Immature natural killer cell (primary cell): ENCODE measurements at regions not wholly inside any gene's neighbourhood (a gene's known extent, or its start where the extent isn't known, plus 50 kb on each side); places are given as distances from the start of the nearest gene placed in this dataset.
"Not testable (repeated sequence)": the region's sequence is repeated elsewhere in the genome, so short reads cannot be mapped to it uniquely, and the experiment has no call there.

Source experiments
- DNase-seq, 3 donors: peaks; one replicate each; pipeline ENCODE4 v3.0.0; 2022; ENCODE audit warnings: mixed read lengths in 1 of 3
- H3K27ac Mint-ChIP-seq, 6 donors: one replicate each; pipeline ENCODE4 v1.8.0; 2020; ENCODE audit warnings: mixed read lengths in 6 of 6, mild to moderate bottlenecking in 5 of 6, inconsistent platforms in 4 of 6, moderate library complexity in 3 of 6
- H3K27me3 Mint-ChIP-seq, 3 donors: one replicate each; pipeline ENCODE4 v1.8.0; 2020 to 2021; ENCODE audit warnings: low read depth in 3 of 3, mild to moderate bottlenecking in 3 of 3, mixed read lengths in 3 of 3, moderate library complexity in 3 of 3, inconsistent platforms in 1 of 3
- H3K36me3 Mint-ChIP-seq, 3 donors: one replicate each; pipeline ENCODE4 v1.8.0; 2020; ENCODE audit warnings: mixed read lengths in 3 of 3, inconsistent platforms in 2 of 3, mild to moderate bottlenecking in 2 of 3
- H3K4me1 Mint-ChIP-seq, 2 donors: one replicate each; pipeline ENCODE4 v1.8.0; 2020; ENCODE audit warnings: inconsistent platforms in 2 of 2, mild to moderate bottlenecking in 2 of 2, mixed read lengths in 2 of 2, moderate library complexity in 1 of 2
- H3K4me3 Mint-ChIP-seq, 5 donors: one replicate each; pipeline ENCODE4 v1.8.0; 2020; ENCODE audit warnings: mild to moderate bottlenecking in 5 of 5, mixed read lengths in 5 of 5, inconsistent platforms in 3 of 5, moderate library complexity in 3 of 5
- H3K9me3 Mint-ChIP-seq, 6 donors: one replicate each; pipeline ENCODE4 v1.8.0; 2020; ENCODE audit warnings: mild to moderate bottlenecking in 6 of 6, mixed read lengths in 6 of 6, inconsistent platforms in 4 of 6, moderate library complexity in 3 of 6

GRCh38 chr5:57751710-57752109 lies 269.1 kb upstream of the ACTBL2 start:
- H3K4me1 Mint-ChIP-seq: no peaks in the 10 kb centered on the region
- H3K36me3 Mint-ChIP-seq: no peaks in the 10 kb centered on the region
- H3K27me3 Mint-ChIP-seq: peaks cover 4 to 6% (median 5%) of the 10 kb centered on the region in 3 donors
- H3K9me3 Mint-ChIP-seq: peaks cover 0 to 7% (median 0%) of the 10 kb centered on the region in 6 donors
- no peak overlapping the region for H3K4me3 Mint-ChIP-seq
- DNase-seq: no peak
- no peak overlapping the region for H3K27ac Mint-ChIP-seq

GRCh38 chr5:57750891-57751290 lies 268.3 kb upstream of the ACTBL2 start:
- Mint-ChIP-seq H3K4me1 (no peaks in the 10 kb centered on the region), H3K27ac (no peak overlapping the region), H3K27me3 (peaks cover 2 to 5% (median 4%) of the 10 kb centered on the region in 3 donors), H3K36me3 (no peaks in the 10 kb centered on the region), H3K9me3 (peaks cover 0 to 7% (median 0%) of the 10 kb centered on the region in 6 donors), H3K4me3 (no peak overlapping the region)
- no peak for DNase-seq

DNA sequence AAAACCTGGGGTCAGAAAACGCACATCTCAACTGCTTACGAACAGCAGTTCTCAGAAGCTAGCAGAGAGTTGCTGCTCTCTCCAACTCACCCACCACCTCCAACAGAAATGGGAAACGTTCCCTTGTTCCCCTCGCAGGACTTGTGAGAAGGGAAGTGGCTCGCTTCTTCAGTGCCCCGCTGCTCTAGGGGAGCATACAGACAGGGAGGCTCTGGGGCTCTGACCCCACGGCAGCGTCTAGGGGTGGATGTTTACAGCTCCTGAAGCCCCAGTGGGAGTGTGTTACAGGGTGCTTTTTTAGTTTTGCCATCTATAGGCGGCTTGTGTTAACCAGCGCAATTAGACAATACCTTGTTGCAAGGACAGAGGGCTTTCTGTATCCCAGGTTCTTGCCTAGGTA lies 267.7 kb upstream of the ACTBL2 start:
- Mint-ChIP-seq H3K36me3 (no peaks in the 10 kb centered on the region), H3K27me3 (peaks cover 3 to 5% (median 4%) of the 10 kb centered on the region in 3 donors), H3K27ac (no peak overlapping the region), H3K4me3 (no peak overlapping the region), H3K4me1 (no peaks in the 10 kb centered on the region), H3K9me3 (peaks cover 0 to 7% (median 0%) of the 10 kb centered on the region in 6 donors)
- DNase-seq: no peak

DNA sequence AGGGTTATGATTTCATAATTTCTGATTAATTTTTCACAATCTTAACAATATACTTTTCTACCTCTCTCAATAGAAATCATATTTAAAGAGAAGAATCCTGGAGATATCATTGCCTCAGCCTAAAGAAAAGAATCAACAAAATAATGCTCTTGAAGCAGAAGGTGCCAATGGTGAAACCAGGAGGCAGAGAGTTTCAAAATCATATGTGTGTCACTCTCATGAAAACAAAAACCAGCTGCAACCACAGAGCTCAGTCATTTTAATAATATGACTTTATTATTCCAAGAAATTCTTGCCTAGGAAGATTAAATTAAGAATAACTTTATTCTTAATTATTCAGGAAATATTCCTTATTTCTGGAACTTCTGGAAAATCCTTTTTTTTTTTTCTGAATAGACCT lies 266.8 kb upstream of the ACTBL2 start:
- Mint-ChIP-seq H3K4me1 (no peaks in the 10 kb centered on the region), H3K4me3 (no peak overlapping the region), H3K9me3 (peaks cover 0 to 3% (median 0%) of the 10 kb centered on the region in 6 donors), H3K36me3 (no peaks in the 10 kb centered on the region), H3K27me3 (peaks cover 3 to 5% (median 4%) of the 10 kb centered on the region in 3 donors), H3K27ac (no peak overlapping the region)
- DNase-seq: no peak

GRCh38 chr5:57745700-57746651 lies 263.4 kb upstream of the ACTBL2 start:
- H3K9me3 Mint-ChIP-seq: peaks cover 0 to 3% (median 0%) of the 10 kb centered on the region in 6 donors
- H3K27me3 Mint-ChIP-seq: peaks cover 3 to 5% (median 5%) of the 10 kb centered on the region in 3 donors
- no peaks in the 10 kb centered on the region for H3K4me1 Mint-ChIP-seq
- no peak overlapping the region for H3K4me3 Mint-ChIP-seq
- no peak overlapping the region for H3K27ac Mint-ChIP-seq
- DNase-seq: no peak
- H3K36me3 Mint-ChIP-seq: no peaks in the 10 kb centered on the region

DNA sequence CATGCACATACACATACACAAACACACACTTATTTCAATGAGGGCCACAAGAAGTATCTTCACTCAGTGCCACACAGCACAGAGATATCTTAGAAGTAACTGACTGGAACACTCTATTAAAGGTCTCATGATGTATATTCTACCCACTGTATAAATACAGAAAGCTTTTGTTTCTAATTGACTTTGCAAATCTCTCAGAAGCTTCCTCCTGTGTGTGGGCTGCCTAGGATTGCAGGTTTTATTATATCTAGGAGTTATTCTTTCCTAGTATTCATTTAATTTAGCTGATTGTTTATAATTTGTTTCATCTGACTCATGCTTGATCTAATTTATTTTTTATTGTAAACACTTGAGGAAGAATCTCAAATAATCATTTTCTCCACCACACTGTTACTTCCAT lies 262.4 kb upstream of the ACTBL2 start:
- no peak for DNase-seq
- Mint-ChIP-seq H3K9me3 (peaks cover 0 to 3% (median 0%) of the 10 kb centered on the region in 6 donors), H3K36me3 (no peaks in the 10 kb centered on the region), H3K27me3 (peaks cover 3 to 5% (median 4%) of the 10 kb centered on the region in 3 donors), H3K27ac (no peak overlapping the region), H3K4me3 (no peak overlapping the region), H3K4me1 (no peaks in the 10 kb centered on the region)

GRCh38 chr5:57741336-57741735 lies 258.7 kb upstream of the ACTBL2 start:
- Mint-ChIP-seq H3K4me1 (no peaks in the 10 kb centered on the region), H3K27ac (no peak overlapping the region), H3K27me3 (peaks cover 0 to 4% (median 0%) of the 10 kb centered on the region in 3 donors), H3K9me3 (no peaks in the 10 kb centered on the region), H3K36me3 (no peaks in the 10 kb centered on the region), H3K4me3 (no peak overlapping the region)
- DNase-seq: no peak

GRCh38 chr5:57738787-57739186 lies 256.2 kb upstream of the ACTBL2 start:
- no peak for DNase-seq
- H3K4me1 Mint-ChIP-seq: no peaks in the 10 kb centered on the region
- H3K36me3 Mint-ChIP-seq: no peaks in the 10 kb centered on the region
- H3K9me3 Mint-ChIP-seq: no peaks in the 10 kb centered on the region
- peaks cover 0 to 2% (median 0%) of the 10 kb centered on the region in 3 donors for H3K27me3 Mint-ChIP-seq
- H3K4me3 Mint-ChIP-seq: no peak overlapping the region
- H3K27ac Mint-ChIP-seq: no peak overlapping the region

GRCh38 chr5:57738301-57738700 lies 255.7 kb upstream of the ACTBL2 start:
- Mint-ChIP-seq H3K4me3 (no peak overlapping the region), H3K9me3 (no peaks in the 10 kb centered on the region), H3K36me3 (no peaks in the 10 kb centered on the region), H3K27me3 (peaks cover 0 to 2% (median 0%) of the 10 kb centered on the region in 3 donors), H3K27ac (no peak overlapping the region), H3K4me1 (no peaks in the 10 kb centered on the region)
- no peak for DNase-seq

DNA sequence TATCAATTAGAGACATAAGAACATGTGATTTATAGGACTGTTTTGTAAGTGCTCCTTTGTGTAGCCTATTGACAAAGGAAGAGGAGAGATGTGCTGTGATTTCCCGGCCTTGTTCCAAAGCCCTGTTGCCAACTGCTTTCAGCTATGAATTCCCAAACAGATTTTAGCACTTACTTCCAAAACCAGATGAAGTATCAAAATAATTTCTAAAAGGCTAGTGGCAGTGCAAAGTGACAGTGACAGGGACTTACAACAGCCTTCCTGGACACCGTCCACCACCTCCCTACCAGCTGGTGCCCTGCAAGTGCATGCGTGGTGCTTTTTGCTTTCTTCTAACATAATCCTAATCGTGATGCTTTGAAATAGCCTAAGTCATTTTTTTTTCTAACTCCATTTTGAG lies 254.1 kb upstream of the ACTBL2 start:
- Mint-ChIP-seq H3K27ac (no peak overlapping the region), H3K9me3 (peaks cover 0 to 5% (median 0%) of the 10 kb centered on the region in 6 donors), H3K4me1 (no peaks in the 10 kb centered on the region), H3K27me3 (peaks cover 0 to 2% (median 0%) of the 10 kb centered on the region in 3 donors), H3K36me3 (no peaks in the 10 kb centered on the region), H3K4me3 (no peak overlapping the region)
- no peak for DNase-seq

DNA sequence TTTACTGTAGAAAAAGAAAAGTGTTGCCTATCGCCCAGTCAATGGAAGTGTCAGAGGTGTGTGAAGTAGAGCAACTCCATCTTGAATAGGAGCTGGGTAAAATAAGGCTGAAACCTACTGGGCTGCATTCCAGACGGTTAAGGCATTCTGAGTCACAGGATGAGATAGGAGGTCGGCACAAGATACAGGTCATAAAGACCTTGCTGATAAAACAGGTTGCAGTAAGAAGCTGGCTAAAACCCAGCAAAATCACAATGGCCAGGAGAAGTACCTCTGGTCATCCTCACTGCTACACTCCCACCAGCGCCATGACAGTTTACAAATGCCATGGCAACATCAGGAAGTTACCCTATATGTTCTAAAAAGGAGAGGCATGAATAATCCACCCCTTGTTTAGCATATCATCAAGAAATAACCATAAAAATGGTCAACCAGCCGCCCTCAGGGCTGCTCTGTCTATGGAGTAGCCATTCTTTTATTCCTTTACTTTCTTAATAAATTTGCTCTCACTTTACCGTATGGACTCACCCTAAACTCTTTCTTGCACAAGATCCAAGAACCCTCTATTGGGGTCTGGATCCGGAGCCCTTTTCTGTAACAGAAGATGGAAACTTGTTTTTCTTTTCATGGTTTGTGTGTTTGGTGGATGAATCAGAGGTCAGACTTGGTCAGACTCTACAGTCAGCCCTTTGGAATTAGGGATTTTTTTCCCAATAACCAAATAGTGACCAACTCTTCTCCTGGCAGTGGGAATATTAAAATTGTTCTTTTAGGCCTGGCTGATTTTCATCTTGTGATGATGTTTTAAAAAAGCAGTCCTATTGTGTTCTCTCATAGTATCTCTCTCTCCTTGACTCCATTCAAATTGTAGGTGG lies 252.9 kb upstream of the ACTBL2 start:
- not testable (repeated sequence) for H3K4me1 Mint-ChIP-seq, H3K27ac Mint-ChIP-seq, H3K4me3 Mint-ChIP-seq

GRCh38 chr5:57734296-57734695 lies 251.7 kb upstream of the ACTBL2 start:
- Mint-ChIP-seq H3K27ac (no peak overlapping the region), H3K4me1 (no peaks in the 10 kb centered on the region), H3K4me3 (no peak overlapping the region), H3K27me3 (peaks cover 0 to 2% (median 0%) of the 10 kb centered on the region in 3 donors), H3K36me3 (no peaks in the 10 kb centered on the region), H3K9me3 (peaks cover 0 to 6% (median 2%) of the 10 kb centered on the region in 6 donors)
- no peak for DNase-seq

More for the DNA sequence above, 252.9 kb upstream of the ACTBL2 start:
- H3K27me3 Mint-ChIP-seq, DNase-seq, H3K9me3 Mint-ChIP-seq, H3K36me3 Mint-ChIP-seq: not testable (repeated sequence)

GRCh38 chr5:57727591-57727990 lies 245.0 kb upstream of the ACTBL2 start:
- Mint-ChIP-seq H3K4me3 (no peak overlapping the region), H3K9me3 (peaks cover 0 to 10% (median 2%) of the 10 kb centered on the region in 6 donors), H3K36me3 (no peaks in the 10 kb centered on the region), H3K4me1 (no peaks in the 10 kb centered on the region), H3K27me3 (peaks cover 1 to 3% (median 2%) of the 10 kb centered on the region in 3 donors), H3K27ac (no peak overlapping the region)
- DNase-seq: no peak
